ENCODE measurements at regions not wholly inside any gene's neighbourhood (a gene's known extent, or its start where the extent isn't known, plus 50 kb on each side); places are given as distances from the start of the nearest gene placed in this dataset.

GRCh38 chr2:128379021-128380015 is 60.6 kb upstream of the HS6ST1 start (continued):
- TF ChIP-seq ZNF83 (CRISPR knock-in tag; IDR thresholded peaks at IDR 0.05; ENCODE audit: borderline replicate concordance) (no peak), STAT5B (CRISPR knock-in tag; IDR thresholded peaks at IDR 0.05) (no peak), ZNF850 (CRISPR knock-in tag; conservative IDR thresholded peaks at IDR 0.05) (no peak), HDAC6 (IDR thresholded peaks at IDR 0.05; ENCODE audit: low read depth, low read length) (no peak), PAWR (CRISPR knock-in tag; IDR thresholded peaks at IDR 0.05; ENCODE audit: borderline replicate concordance) (no peak), ZNF883 (CRISPR knock-in tag; IDR thresholded peaks at IDR 0.05; ENCODE audit: not compliant biosample characterization) (no peak), ZSCAN9 (CRISPR knock-in tag; IDR thresholded peaks at IDR 0.05; ENCODE audit: borderline replicate concordance) (no peak)
- TF ChIP-seq, protein P1, sequence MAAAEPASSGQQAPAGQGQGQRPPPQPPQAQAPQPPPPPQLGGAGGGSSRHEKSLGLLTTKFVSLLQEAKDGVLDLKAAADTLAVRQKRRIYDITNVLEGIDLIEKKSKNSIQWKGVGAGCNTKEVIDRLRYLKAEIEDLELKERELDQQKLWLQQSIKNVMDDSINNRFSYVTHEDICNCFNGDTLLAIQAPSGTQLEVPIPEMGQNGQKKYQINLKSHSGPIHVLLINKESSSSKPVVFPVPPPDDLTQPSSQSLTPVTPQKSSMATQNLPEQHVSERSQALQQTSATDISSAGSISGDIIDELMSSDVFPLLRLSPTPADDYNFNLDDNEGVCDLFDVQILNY (CRISPR knock-in tag; conservative IDR thresholded peaks at IDR 0.05): no peak

- Histone ChIP-seq H3K27ac (ENCODE audit: extremely low read length, insufficient read depth, low read length) (no peak overlapping the region), H2AFZ (ENCODE audit: low read length) (no peak overlapping the region), H3K27me3 (ENCODE audit: control insufficient read depth in 1 of 2, insufficient read depth in 2 of 2, low read length in 2 of 2) (peaks cover 0 to 7% of the 10 kb centered on the region in 2 experiments; a peak in 1 of 5 replicates), H3K36me3 (replicated peaks in 1 of 2; ENCODE audit: control insufficient read depth in 1 of 2, insufficient read depth in 2 of 2, low read length in 2 of 2) (no peaks in the 10 kb centered on the region), H4K20me1 (ENCODE audit: insufficient read depth, low read length) (no peaks in the 10 kb centered on the region), H3K79me2 (ENCODE audit: insufficient read depth, low read length) (no peaks in the 10 kb centered on the region), H3K4me2 (ENCODE audit: low read depth, low read length) (peak overlapping the region; percentile 85), H3K4me3 (replicated peaks in 1 of 3; ENCODE audit: insufficient read depth in 1 of 3, low read depth in 2 of 3, low read length in 3 of 3) (peak overlapping the region in 1 of 3 experiments; percentile 61; a peak in 2 of 6 replicates), H3K4me1 (ENCODE audit: insufficient read depth, low read length) (peaks cover 56% of the 10 kb centered on the region), H3K9me3 (ENCODE audit: low read length) (no peaks in the 10 kb centered on the region), H3K9ac (ENCODE audit: insufficient read depth, low read depth, low read length) (no peak overlapping the region)
- BruUV-seq (replicated peaks): no TSS peak
- FAIRE-seq (no peak), DNase-seq (ENCODE audit: low spot score) (no peak), ATAC-seq (no peak)
- intact Hi-C loops (cut with micrococcal nuclease; ENCODE audit: unreplicated experiment) (no loop called here), in situ Hi-C loops (cut with HindIII; ENCODE audit: extremely low pct_ligation_motif_present, low pct_unique_long_range_greater_than_20kb) (no loop called here)
- POLR2A ChIA-PET: no interaction called here
- CTCF ChIA-PET (ENCODE audit: low intra/inter-chr PET ratio, low total read pairs): no interaction called here
- 58% methylated on average over 15 of the region's 27 CpGs for WGBS (ENCODE audit: low lambda C conversion rate)
- TF ChIP-seq ZBTB39 (CRISPR knock-in tag; IDR thresholded peaks at IDR 0.05) (0 out of 2 replicates have a peak, but pooled peaks have one; percentile 43), KMT2A (CRISPR knock-in tag; IDR thresholded peaks at IDR 0.05) (0 out of 2 replicates have a peak, but pooled peaks have one; percentile 15), CAMTA2 (CRISPR knock-in tag; IDR thresholded peaks at IDR 0.05; ENCODE audit: borderline replicate concordance) (0 out of 2 replicates have a peak, but pooled peaks have one; percentile 17), MTF2 (CRISPR knock-in tag; IDR thresholded peaks at IDR 0.05; ENCODE audit: borderline replicate concordance) (0 out of 2 replicates have a peak, but pooled peaks have one; percentile 58), ETV5 (CRISPR knock-in tag; IDR thresholded peaks at IDR 0.05; ENCODE audit: borderline replicate concordance) (peak; percentile 42; the same call in 1 of the 2 replicates), JARID2 (CRISPR knock-in tag; IDR thresholded peaks at IDR 0.05; ENCODE audit: insufficient replicate concordance) (no peak), AGO1 (IDR thresholded peaks at IDR 0.05; ENCODE audit: low read depth, low read length, poor library complexity, severe bottlenecking) (peak; percentile 16), ZNF251 (CRISPR knock-in tag; IDR thresholded peaks at IDR 0.05) (no peak), ZNF709 (CRISPR knock-in tag; IDR thresholded peaks at IDR 0.05) (peak; percentile 46; the same call in 1 of the 2 replicates), TEAD3 (CRISPR knock-in tag; optimal IDR thresholded peaks at IDR 0.05; ENCODE audit: borderline replicate concordance) (peak; percentile 8), NCOA2 (CRISPR knock-in tag; IDR thresholded peaks at IDR 0.05) (no peak)
Observed at GRCh38 chr2:128380061-128380889, 61.6 kb upstream of the HS6ST1 start.
